SK-N-SH (cell line): ENCODE measurements at regions not wholly inside any gene's neighbourhood (a gene's known extent, or its start where the extent isn't known, plus 50 kb on each side); places are given as distances from the start of the nearest gene placed in this dataset.
A peak's percentile ranks its signal among the peaks of the same experiment; 100 is the strongest.

Experiments
- CTCF ChIP-seq: fragments of 200-600 bp; sonication (generic); IDR thresholded peaks from 2 replicates; pipeline ENCODE4 v1.6.1; 2017; ENCODE audit warnings: antibody characterized with exemption, mild to moderate bottlenecking, moderate library complexity
- EP300 ChIP-seq, 2 experiments: IDR thresholded peaks; 2 replicates each; pipeline versions ENCODE4 v1.4.0 to v1.6.1; 2012; ENCODE audit warnings: borderline replicate concordance in 1 of 2, low read depth in 1 of 2, low read length in 1 of 2
- GABPA ChIP-seq: IDR thresholded peaks from 2 replicates; pipeline ENCODE4 v1.4.0; 2012; ENCODE audit warnings: low read depth, mild to moderate bottlenecking
- GATA2 ChIP-seq: sonication (generic); formaldehyde crosslinking; IDR thresholded peaks from 2 replicates; pipeline ENCODE4 v1.5.0; 2020; ENCODE audit warnings: mild to moderate bottlenecking, missing genetic modification reagents
- JUND ChIP-seq: IDR thresholded peaks from 2 replicates; pipeline ENCODE4 v1.4.0; 2012
- PBX3 ChIP-seq: IDR thresholded peaks from 2 replicates; pipeline ENCODE4; 2012
- POLR2AphosphoS5 ChIP-seq: IDR thresholded peaks from 2 replicates; pipeline ENCODE4 v1.6.1; 2012; ENCODE audit warnings: low read depth, low read length
- TEAD4 ChIP-seq: IDR thresholded peaks from 2 replicates; pipeline ENCODE4 v1.4.0; 2012; ENCODE audit warnings: mild to moderate bottlenecking, borderline replicate concordance; ENCODE audit not compliant: insufficient read depth
- YY1 ChIP-seq: IDR thresholded peaks from 2 replicates; pipeline ENCODE4 v1.4.0; 2012; ENCODE audit warnings: low read depth, mild to moderate bottlenecking

GRCh38 chr5:98103807-98104206 is 669.7 kb upstream of the RGMB start:
- TF ChIP-seq CTCF (no peak), JUND (no peak), GABPA (no peak), PBX3 (0 out of 2 replicates have a peak, but pooled peaks have one; percentile 3), POLR2AphosphoS5 (no peak), YY1 (no peak), GATA2 (peak; percentile 91), TEAD4 (no peak), EP300 (IDR thresholded peaks at IDR 0.05; ENCODE audit: borderline replicate concordance in 1 of 2, low read depth in 1 of 2, low read length in 1 of 2) (peak in 1 of 2 experiments; percentile 87; a peak in 2 of 4 replicates)
